ENCODE measurements at regions not wholly inside any gene's neighbourhood (a gene's known extent, or its start where the extent isn't known, plus 50 kb on each side); places are given as distances from the start of the nearest gene placed in this dataset.
"Not testable (repeated sequence)": the region's sequence is repeated elsewhere in the genome, so short reads cannot be mapped to it uniquely, and the experiment has no call there.

- TF ChIP-seq POLR2AphosphoS5 (IDR thresholded peaks at IDR 0.05) (no peak), CTCF (IDR thresholded peaks at IDR 0.05) (no peak), POLR2A (IDR thresholded peaks at IDR 0.05) (no peak), EP300 (IDR thresholded peaks at IDR 0.05) (no peak)
- Histone ChIP-seq H3K27ac (no peak overlapping the region), H3K4me1 (no peaks in the 10 kb centered on the region), H3K36me3 (no peaks in the 10 kb centered on the region), H3K4me3 (no peak overlapping the region), H3K27me3 (peaks cover 29% of the 10 kb centered on the region), H3K9me3 (no peaks in the 10 kb centered on the region)
- ATAC-seq, result no peak
- WGBS, 2 donors (ENCODE audit: low coverage in 1 of 2), result 30 to 51% methylated on average over 6 to 13 of the region's 18 CpGs
These were observed 104.5 kb upstream of the OPCML start for GRCh38 chr11:133636711-133637355.

GRCh38 chr11:133635244-133635739 lies 103.0 kb upstream of the OPCML start:
- Histone ChIP-seq H3K4me3 (no peak overlapping the region), H3K36me3 (no peaks in the 10 kb centered on the region), H3K27ac (no peak overlapping the region), H3K4me1 (no peaks in the 10 kb centered on the region), H3K27me3 (peaks cover 29% of the 10 kb centered on the region), H3K9me3 (no peaks in the 10 kb centered on the region)
- TF ChIP-seq CTCF (IDR thresholded peaks at IDR 0.05) (no peak), EP300 (IDR thresholded peaks at IDR 0.05) (no peak), POLR2A (IDR thresholded peaks at IDR 0.05) (no peak), POLR2AphosphoS5 (IDR thresholded peaks at IDR 0.05) (no peak)
- 57 to 67% methylated on average over 3 of the region's 3 CpGs for WGBS, 2 donors (ENCODE audit: low coverage in 1 of 2)
- no peak for ATAC-seq

- H3K4me1 ChIP-seq, H3K27ac ChIP-seq, H3K36me3 ChIP-seq, H3K4me3 ChIP-seq, H3K9me3 ChIP-seq, H3K27me3 ChIP-seq, ATAC-seq: not testable (repeated sequence)
- WGBS, 2 donors (ENCODE audit: low coverage in 1 of 2), result 41 to 80% methylated on average over 1 to 11 of the region's 11 CpGs
These were observed 96.1 kb upstream of the OPCML start for GRCh38 chr11:133628371-133628770.

GRCh38 chr11:133621611-133622010 lies 89.3 kb upstream of the OPCML start:
- ATAC-seq, result no peak
- Histone ChIP-seq H3K27me3 (peaks cover 4% of the 10 kb centered on the region), H3K36me3 (no peaks in the 10 kb centered on the region), H3K9me3 (peaks cover 0 to 15% (median 0%) of the 10 kb centered on the region in 3 donors), H3K4me1 (no peaks in the 10 kb centered on the region), H3K4me3 (no peak overlapping the region), H3K27ac (no peak overlapping the region)
- TF ChIP-seq EP300 (IDR thresholded peaks at IDR 0.05), result no peak
- TF ChIP-seq CTCF (IDR thresholded peaks at IDR 0.05), result no peak
- TF ChIP-seq POLR2AphosphoS5 (IDR thresholded peaks at IDR 0.05), result no peak
- no peak for TF ChIP-seq POLR2A (IDR thresholded peaks at IDR 0.05)
- 54 to 64% methylated on average over 4 to 6 of the region's 6 CpGs for WGBS, 2 donors (ENCODE audit: low coverage in 1 of 2)

- 29 to 54% methylated on average over 2 of the region's 2 CpGs for WGBS, 2 donors (ENCODE audit: low coverage in 1 of 2)
- Histone ChIP-seq H3K36me3 (no peaks in the 10 kb centered on the region), H3K27ac (no peak overlapping the region), H3K4me3 (no peak overlapping the region), H3K4me1 (no peaks in the 10 kb centered on the region), H3K9me3 (peaks cover 0 to 20% (median 0%) of the 10 kb centered on the region in 3 donors), H3K27me3 (peaks cover 4% of the 10 kb centered on the region)
- TF ChIP-seq POLR2A (IDR thresholded peaks at IDR 0.05), result no peak
- no peak for TF ChIP-seq CTCF (IDR thresholded peaks at IDR 0.05)
- no peak for TF ChIP-seq EP300 (IDR thresholded peaks at IDR 0.05)
- no peak for TF ChIP-seq POLR2AphosphoS5 (IDR thresholded peaks at IDR 0.05)
- ATAC-seq, result no peak
These were observed 87.7 kb upstream of the OPCML start for GRCh38 chr11:133619973-133620372.
